LNCaP clone FGC (cell line): ENCODE measurements at regions not wholly inside any gene's neighbourhood (a gene's known extent, or its start where the extent isn't known, plus 50 kb on each side); places are given as distances from the start of the nearest gene placed in this dataset.

Source experiments
- DNase-seq: peaks from one replicate; pipeline ENCODE4 v3.0.0-alpha.2; 2011; ENCODE audit warnings: low read depth
- H3K4me3 ChIP-seq: 2 replicates; pipeline ENCODE4 v1.5.1; 2011; ENCODE audit warnings: mild to moderate bottlenecking, low read depth, low read length, control low read depth
- TF ChIP-seq, protein P1 (sequence below): IDR thresholded peaks from 2 replicates; pipeline ENCODE4 v1.5.1; 2012; ENCODE audit warnings: mild to moderate bottlenecking; ENCODE audit not compliant: control insufficient read depth, insufficient read depth; ENCODE audit errors: extremely low read depth

DNA sequence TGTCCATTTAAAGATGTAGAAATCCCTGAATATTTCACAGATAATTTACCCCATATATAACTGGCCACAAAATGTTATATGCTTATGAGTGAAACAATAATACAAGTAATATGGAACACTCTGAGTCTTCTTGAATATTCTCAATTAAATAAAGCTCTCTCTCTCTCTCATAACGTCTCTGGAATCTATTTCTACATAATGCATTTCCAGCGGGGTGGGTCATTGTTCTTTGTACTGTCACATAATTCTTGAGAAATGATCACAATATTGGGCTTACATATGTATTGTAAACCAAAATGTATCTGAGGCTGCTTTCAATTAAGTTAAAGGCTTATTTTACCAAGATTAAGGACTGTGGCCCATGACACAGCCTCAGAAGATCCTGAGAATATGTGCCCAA, 596.3 kb downstream of the FAT4 start:
- TF ChIP-seq, protein P1, sequence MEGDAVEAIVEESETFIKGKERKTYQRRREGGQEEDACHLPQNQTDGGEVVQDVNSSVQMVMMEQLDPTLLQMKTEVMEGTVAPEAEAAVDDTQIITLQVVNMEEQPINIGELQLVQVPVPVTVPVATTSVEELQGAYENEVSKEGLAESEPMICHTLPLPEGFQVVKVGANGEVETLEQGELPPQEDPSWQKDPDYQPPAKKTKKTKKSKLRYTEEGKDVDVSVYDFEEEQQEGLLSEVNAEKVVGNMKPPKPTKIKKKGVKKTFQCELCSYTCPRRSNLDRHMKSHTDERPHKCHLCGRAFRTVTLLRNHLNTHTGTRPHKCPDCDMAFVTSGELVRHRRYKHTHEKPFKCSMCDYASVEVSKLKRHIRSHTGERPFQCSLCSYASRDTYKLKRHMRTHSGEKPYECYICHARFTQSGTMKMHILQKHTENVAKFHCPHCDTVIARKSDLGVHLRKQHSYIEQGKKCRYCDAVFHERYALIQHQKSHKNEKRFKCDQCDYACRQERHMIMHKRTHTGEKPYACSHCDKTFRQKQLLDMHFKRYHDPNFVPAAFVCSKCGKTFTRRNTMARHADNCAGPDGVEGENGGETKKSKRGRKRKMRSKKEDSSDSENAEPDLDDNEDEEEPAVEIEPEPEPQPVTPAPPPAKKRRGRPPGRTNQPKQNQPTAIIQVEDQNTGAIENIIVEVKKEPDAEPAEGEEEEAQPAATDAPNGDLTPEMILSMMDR: no peak
- no peak for DNase-seq
- H3K4me3 ChIP-seq: no peak overlapping the region

DNA sequence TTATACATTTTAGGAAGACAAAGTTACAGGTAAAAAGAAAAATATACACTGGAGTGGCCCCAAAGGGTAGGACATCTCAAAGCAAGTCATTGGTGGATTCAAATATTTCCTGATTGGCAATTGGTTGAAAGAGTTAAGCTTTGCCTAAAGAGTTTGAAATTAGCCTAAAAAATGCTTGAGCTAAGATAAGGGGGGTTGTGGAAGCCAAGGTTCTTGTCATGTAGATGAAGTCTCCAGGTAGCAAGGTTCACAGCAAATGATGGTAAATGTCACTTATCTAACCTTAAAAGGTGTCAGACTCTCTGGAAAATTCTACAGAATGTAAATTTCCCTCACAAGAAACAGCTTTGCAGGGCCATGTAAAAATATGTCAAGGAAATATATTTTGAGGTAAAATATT, 596.7 kb downstream of the FAT4 start:
- no peak for DNase-seq
- TF ChIP-seq, protein P1: no peak
- no peak overlapping the region for H3K4me3 ChIP-seq

DNA sequence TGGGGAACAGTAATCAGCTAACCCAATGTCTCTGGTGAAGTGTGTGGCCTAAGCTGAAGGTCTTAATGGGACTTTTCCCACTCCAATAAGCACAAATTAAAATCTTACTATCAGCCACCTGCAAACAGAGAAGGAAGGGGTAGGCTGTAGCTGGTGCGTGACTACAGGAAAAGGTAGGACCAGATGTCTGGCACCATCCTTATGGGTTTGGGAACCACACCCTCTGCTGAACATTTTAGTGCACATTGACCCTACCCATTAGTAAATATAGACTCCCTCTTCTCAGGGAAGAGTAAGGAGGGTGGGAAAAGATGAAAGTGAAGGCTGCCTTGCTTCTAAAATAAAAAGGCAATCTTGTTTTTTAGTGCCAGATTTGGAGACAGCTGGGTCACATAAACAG, 602.8 kb downstream of the FAT4 start:
- no peak for DNase-seq
- H3K4me3 ChIP-seq: no peak overlapping the region
- TF ChIP-seq, protein P1: no peak

DNA sequence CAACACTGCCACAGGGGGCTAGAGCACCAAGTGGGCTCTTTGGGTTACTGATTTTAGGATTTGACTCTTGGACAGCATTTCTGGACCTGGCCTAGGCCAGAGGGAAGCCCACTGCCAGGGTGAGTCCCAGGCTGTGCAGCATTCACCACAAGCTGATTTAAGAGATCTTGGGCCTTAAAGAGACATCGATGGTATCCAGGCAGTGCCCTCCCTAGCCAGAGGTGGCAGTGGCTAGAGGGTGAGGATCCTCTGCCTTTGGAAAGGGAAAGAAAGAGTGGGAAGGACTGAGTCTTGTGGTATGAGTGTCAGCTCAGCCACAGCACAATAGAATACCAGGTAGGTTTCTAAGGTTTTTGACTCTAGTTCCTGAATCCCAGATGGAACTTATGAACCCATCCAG, 613.9 kb downstream of the FAT4 start:
- TF ChIP-seq, protein P1: no peak
- H3K4me3 ChIP-seq: no peak overlapping the region
- DNase-seq: no peak

DNA sequence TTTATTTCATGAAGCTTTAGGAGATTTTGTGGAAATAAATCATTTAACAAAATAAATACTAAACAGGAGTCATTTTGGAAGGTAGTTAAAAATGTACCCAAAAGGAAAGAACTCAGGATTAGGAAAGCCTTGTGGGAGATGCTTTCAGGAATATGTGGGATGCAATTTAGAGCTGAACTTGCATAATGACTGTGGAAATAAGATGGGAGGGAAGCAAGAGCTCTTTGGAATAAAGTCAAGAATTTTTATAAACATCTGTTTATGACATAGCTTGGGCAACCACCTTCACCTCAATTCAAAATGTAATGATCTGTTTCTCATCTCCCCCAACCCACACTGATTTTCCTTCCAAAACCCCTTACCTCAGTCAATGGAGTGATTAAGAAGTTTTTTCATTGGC, 623.8 kb downstream of the FAT4 start:
- TF ChIP-seq, protein P1: no peak
- no peak overlapping the region for H3K4me3 ChIP-seq
- no peak for DNase-seq

DNA sequence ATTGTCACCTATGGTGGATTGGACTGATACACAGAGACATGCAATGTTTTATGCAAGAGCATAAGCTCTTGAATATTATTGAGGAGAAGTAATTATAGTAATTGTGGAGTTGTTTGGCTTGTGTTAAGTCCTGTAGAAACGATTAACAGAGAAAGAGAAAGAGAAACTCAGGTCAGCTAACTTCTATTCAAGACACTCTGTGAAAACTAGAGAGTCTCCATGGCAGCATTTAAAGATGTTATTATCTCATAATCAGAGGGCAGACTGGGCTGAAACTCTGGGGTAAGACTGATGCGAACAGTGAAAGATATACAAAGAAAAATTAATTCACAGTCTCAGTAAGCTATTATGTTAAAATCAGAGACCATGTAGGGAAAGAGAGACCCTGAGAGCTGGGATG, 625.7 kb downstream of the FAT4 start:
- H3K4me3 ChIP-seq: no peak overlapping the region
- TF ChIP-seq, protein P1: no peak
- no peak for DNase-seq

DNA sequence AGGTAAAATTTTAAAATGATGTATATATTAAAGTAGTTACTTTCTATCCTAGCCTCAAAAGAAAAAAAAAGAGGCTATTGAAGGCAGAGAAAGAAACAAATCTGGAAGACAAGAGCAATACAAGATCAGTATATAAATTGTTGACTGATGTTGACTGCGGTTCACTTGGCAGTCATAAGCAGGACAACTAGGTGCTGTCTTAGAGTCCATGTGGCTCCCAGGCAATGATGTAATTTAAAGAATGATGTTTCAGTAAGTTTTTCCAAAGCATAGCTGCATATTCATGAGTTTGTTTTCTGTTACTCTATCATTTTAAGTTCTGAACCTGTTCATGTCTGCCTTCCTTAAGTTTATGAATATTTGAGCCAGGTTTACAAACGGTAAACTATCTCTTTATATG, 630.2 kb downstream of the FAT4 start:
- no peak for DNase-seq
- TF ChIP-seq, protein P1: no peak
- H3K4me3 ChIP-seq: no peak overlapping the region
